Mesendoderm (in vitro differentiated cells): ENCODE measurements at regions not wholly inside any gene's neighbourhood (a gene's known extent, or its start where the extent isn't known, plus 50 kb on each side); places are given as distances from the start of the nearest gene placed in this dataset.
"Not testable (repeated sequence)": the region's sequence is repeated elsewhere in the genome, so short reads cannot be mapped to it uniquely, and the experiment has no call there.

Experiments
- DNase-seq: peaks from one replicate; pipeline ENCODE4 v3.0.0; 2013
- H2AK5ac ChIP-seq: 2 replicates; pipeline ENCODE4 v1.6.1; 2013; ENCODE audit warnings: low read length, inconsistent platforms
- H2BK120ac ChIP-seq: 2 replicates; pipeline ENCODE4 v1.6.1; 2013; ENCODE audit warnings: low read depth, mild to moderate bottlenecking, low read length, moderate library complexity, mixed read lengths
- H2BK15ac ChIP-seq: replicated peaks from 2 replicates; pipeline ENCODE4 v1.6.1; 2013; ENCODE audit warnings: low read depth, mild to moderate bottlenecking, moderate library complexity
- H2BK5ac ChIP-seq: 2 replicates; pipeline ENCODE4 v1.6.1; 2013; ENCODE audit warnings: low read length, inconsistent platforms
- H3K18ac ChIP-seq: 2 replicates; pipeline ENCODE4 v1.6.1; 2013; ENCODE audit warnings: mild to moderate bottlenecking, low read length, mixed read lengths
- H3K23ac ChIP-seq: one replicate; pipeline ENCODE4 v1.6.1; 2013; ENCODE audit warnings: low read length
- H3K27ac ChIP-seq: 2 replicates; pipeline ENCODE4 v1.5.1; 2013; ENCODE audit warnings: low read depth, mild to moderate bottlenecking, inconsistent platforms, low read length, moderate library complexity
- H3K27me3 ChIP-seq: 2 replicates; pipeline ENCODE4 v1.6.1; 2013; ENCODE audit warnings: low read length, control low read depth, mild to moderate bottlenecking, inconsistent platforms; ENCODE audit not compliant: insufficient read depth, poor library complexity
- H3K36me3 ChIP-seq: 2 replicates; pipeline ENCODE4 v1.6.1; 2013; ENCODE audit warnings: low read length, inconsistent platforms; ENCODE audit not compliant: control insufficient read depth, insufficient read depth
- H3K4ac ChIP-seq: one replicate; pipeline ENCODE4 v1.6.1; 2013; ENCODE audit warnings: low read depth, mild to moderate bottlenecking, low read length, moderate library complexity
- H3K4me1 ChIP-seq: 2 replicates; pipeline ENCODE4 v1.6.1; 2013; ENCODE audit warnings: low read depth, low read length, inconsistent platforms; ENCODE audit not compliant: control insufficient read depth
- H3K4me2 ChIP-seq: 2 replicates; pipeline ENCODE4 v1.6.1; 2013; ENCODE audit warnings: low read length
- H3K4me3 ChIP-seq: 2 replicates; pipeline ENCODE4 v1.5.1; 2013; ENCODE audit warnings: mild to moderate bottlenecking, low read length
- H3K56ac ChIP-seq: one replicate; pipeline ENCODE4 v1.6.1; 2013; ENCODE audit warnings: low read length
- H3K79me1 ChIP-seq: 2 replicates; pipeline ENCODE4 v1.6.1; 2013; ENCODE audit warnings: low read length, inconsistent platforms
- H3K79me2 ChIP-seq: 2 replicates; pipeline ENCODE4 v1.6.1; 2013; ENCODE audit warnings: mild to moderate bottlenecking, low read length; ENCODE audit not compliant: control insufficient read depth, insufficient read depth
- H3K9ac ChIP-seq: 2 replicates; pipeline ENCODE4 v1.6.1; 2013; ENCODE audit warnings: low read length, inconsistent platforms
- H4K5ac ChIP-seq: one replicate; pipeline ENCODE4 v1.6.1; 2013; ENCODE audit warnings: low read length
- H4K8ac ChIP-seq: one replicate; pipeline ENCODE4 v1.6.1; 2013; ENCODE audit warnings: low read depth, mild to moderate bottlenecking, control low read depth, low read length, moderate library complexity
- WGBS: extraction: QIAGEN DNeasy Blood & Tissue Kit; methylation state at CpG from one replicate; pipeline ENCODE4 v1.1.7; 2013; ENCODE audit warnings: low lambda C conversion rate, missing lambda C conversion rate; ENCODE audit not compliant: insufficient coverage; ENCODE audit errors: extremely low coverage; 5-methylcytosine and 5-hydroxymethylcytosine counted together

GRCh38 chr11:44388828-44389657, 79.1 kb upstream of the ALX4 start:
- Histone ChIP-seq H3K79me1 (no peaks in the 10 kb centered on the region), H4K8ac (no peak overlapping the region), H3K23ac (no peak overlapping the region), H3K79me2 (no peaks in the 10 kb centered on the region), H2BK15ac (no peak overlapping the region), H2BK120ac (no peak overlapping the region), H3K27ac (no peak overlapping the region), H2AK5ac (no peak overlapping the region), H3K36me3 (no peaks in the 10 kb centered on the region), H3K4me1 (peaks cover 2% of the 10 kb centered on the region), H3K9ac (peak overlapping the region; percentile 3), H3K27me3 (no peaks in the 10 kb centered on the region), H3K4ac (no peak overlapping the region), H2BK5ac (no peak overlapping the region), H3K56ac (peak overlapping the region; percentile 62), H3K18ac (no peak overlapping the region), H3K4me2 (peak overlapping the region; percentile 23), H4K5ac (peak overlapping the region; percentile 16), H3K4me3 (no peak overlapping the region)
- peak; percentile 19 for DNase-seq
- WGBS: no CpG with 5 or more reads among the region's 10 CpGs

- H3K56ac ChIP-seq: no peak overlapping the region
- WGBS: no CpG with 5 or more reads among the region's 3 CpGs
- H3K4me3 ChIP-seq: no peak overlapping the region
Observed at GRCh38 chr11:44389963-44390605, 80.1 kb upstream of the ALX4 start.

GRCh38 chr11:44391004-44391403, 81.1 kb upstream of the ALX4 start:
- not testable (repeated sequence) for H3K4me3 ChIP-seq, H3K27me3 ChIP-seq, H3K4me2 ChIP-seq, H4K8ac ChIP-seq, H3K36me3 ChIP-seq, H2BK5ac ChIP-seq, H3K27ac ChIP-seq, H2BK15ac ChIP-seq, H3K18ac ChIP-seq, H3K4me1 ChIP-seq, H3K9ac ChIP-seq, H3K79me2 ChIP-seq, DNase-seq, H3K23ac ChIP-seq, H3K56ac ChIP-seq, H2AK5ac ChIP-seq, H2BK120ac ChIP-seq, H3K4ac ChIP-seq, H3K79me1 ChIP-seq, H4K5ac ChIP-seq
- no CpG with 5 or more reads among the region's 3 CpGs for WGBS

More at GRCh38 chr11:44389963-44390605, 80.1 kb upstream of the ALX4 start:
- Histone ChIP-seq H2BK15ac (no peak overlapping the region), H3K18ac (no peak overlapping the region), H3K79me2 (no peaks in the 10 kb centered on the region), H3K4me2 (no peak overlapping the region), H3K4me1 (peaks cover 2% of the 10 kb centered on the region), H3K4ac (no peak overlapping the region), H3K23ac (no peak overlapping the region), H4K5ac (no peak overlapping the region), H2BK5ac (no peak overlapping the region), H2AK5ac (peak overlapping the region; percentile 82), H3K27ac (no peak overlapping the region), H2BK120ac (no peak overlapping the region), H3K27me3 (no peaks in the 10 kb centered on the region), H3K79me1 (no peaks in the 10 kb centered on the region), H3K9ac (no peak overlapping the region), H4K8ac (no peak overlapping the region), H3K36me3 (no peaks in the 10 kb centered on the region)
- no peak for DNase-seq

GRCh38 chr11:44396746-44397145, 86.8 kb upstream of the ALX4 start:
- not testable (repeated sequence) for H3K18ac ChIP-seq, H3K79me2 ChIP-seq, H3K27me3 ChIP-seq, H4K5ac ChIP-seq, H3K9ac ChIP-seq, H3K23ac ChIP-seq, H4K8ac ChIP-seq, H3K27ac ChIP-seq, H3K4me1 ChIP-seq, H2AK5ac ChIP-seq, H2BK120ac ChIP-seq, H3K79me1 ChIP-seq, H3K4ac ChIP-seq, H2BK15ac ChIP-seq, H3K36me3 ChIP-seq, H3K4me2 ChIP-seq, H3K4me3 ChIP-seq, H2BK5ac ChIP-seq, H3K56ac ChIP-seq, DNase-seq
- WGBS: no CpG with 5 or more reads among the region's 10 CpGs

- H3K4me2 ChIP-seq: no peak overlapping the region
- no peak overlapping the region for H4K8ac ChIP-seq
- H4K5ac ChIP-seq: no peak overlapping the region
- H3K23ac ChIP-seq: no peak overlapping the region
- H3K9ac ChIP-seq: no peak overlapping the region
- H2BK15ac ChIP-seq: no peak overlapping the region
- no peak overlapping the region for H3K18ac ChIP-seq
- no peaks in the 10 kb centered on the region for H3K27me3 ChIP-seq
- no peak overlapping the region for H2AK5ac ChIP-seq
- H3K36me3 ChIP-seq: no peaks in the 10 kb centered on the region
- no peak overlapping the region for H3K4ac ChIP-seq
- H3K4me3 ChIP-seq: no peak overlapping the region
- H3K27ac ChIP-seq: no peak overlapping the region
- H2BK120ac ChIP-seq: no peak overlapping the region
- no peaks in the 10 kb centered on the region for H3K79me2 ChIP-seq
- H3K56ac ChIP-seq: no peak overlapping the region
- no peak overlapping the region for H2BK5ac ChIP-seq
- WGBS: no CpG with 5 or more reads among the region's 7 CpGs
- DNase-seq: no peak
- no peaks in the 10 kb centered on the region for H3K4me1 ChIP-seq
- no peaks in the 10 kb centered on the region for H3K79me1 ChIP-seq
Observed at GRCh38 chr11:44397586-44398178, 87.7 kb upstream of the ALX4 start.
